ENCODE measurements at regions not wholly inside any gene's neighbourhood (a gene's known extent, or its start where the extent isn't known, plus 50 kb on each side); places are given as distances from the start of the nearest gene placed in this dataset.

GRCh38 chr11:134017511-134018430, 51.1 kb upstream of the JAM3 start:
- DNase-seq: no peak
- no peak overlapping the region for H3K4me3 ChIP-seq
- no peak overlapping the region for H3K27ac ChIP-seq
- in situ Hi-C loops (cut with MboI; ENCODE audit: low pct_ligation_motif_present in 1 of 4, low pct_unique_long_range_greater_than_20kb in 1 of 4, low sequenced_read_pairs in 3 of 4): no loop called here
- intact Hi-C loops (cut with DNase I; ENCODE audit: low total_unique reads): no loop called here
- no peaks in the 10 kb centered on the region for H3K27me3 ChIP-seq
- no peaks in the 10 kb centered on the region for H3K4me1 ChIP-seq
- H3K36me3 ChIP-seq: no peaks in the 10 kb centered on the region
- no peaks in the 10 kb centered on the region for H3K9me3 ChIP-seq
- WGBS, 2 donors (ENCODE audit: low coverage in 1 of 2): 86% methylated on average over 7 to 22 of the region's 22 CpGs
- TF ChIP-seq EP300 (IDR thresholded peaks at IDR 0.05; ENCODE audit: low read depth): no peak
- no peak for TF ChIP-seq CTCF (IDR thresholded peaks at IDR 0.05)
- TF ChIP-seq POLR2AphosphoS5 (IDR thresholded peaks at IDR 0.05): no peak
- TF ChIP-seq POLR2A (IDR thresholded peaks at IDR 0.05): no peak

Data from transverse colon (tissue), 4 donors.